Ishikawa (cell line): ENCODE measurements at regions not wholly inside any gene's neighbourhood (a gene's known extent, or its start where the extent isn't known, plus 50 kb on each side); places are given as distances from the start of the nearest gene placed in this dataset.

Experiments
- EP300 ChIP-seq: IDR thresholded peaks from 2 replicates; pipeline ENCODE4 v1.6.1; 2012; ENCODE audit warnings: borderline replicate concordance
- REST ChIP-seq: IDR thresholded peaks from 2 replicates; pipeline ENCODE4 v1.6.1; 2012; ENCODE audit warnings: low read depth, mild to moderate bottlenecking

- no peak for TF ChIP-seq EP300
- TF ChIP-seq REST: no peak
These were observed 146.5 kb upstream of the SOX21 start for GRCh38 chr13:94858856-94859255.
